Gastroesophageal sphincter (tissue), 4 donors: ENCODE measurements at regions not wholly inside any gene's neighbourhood (a gene's known extent, or its start where the extent isn't known, plus 50 kb on each side); places are given as distances from the start of the nearest gene placed in this dataset.

ENCODE experiments used
- ATAC-seq: fragments of 150-250 bp; one replicate; pipeline ENCODE4 v1.9.1; 2016; ENCODE audit warnings: mild to moderate bottlenecking, moderate library complexity
- H3K27ac ChIP-seq, 4 donors: fragments of 200-600 bp; sonication (generic) in 3 of 4; 1 replicate in 3 of 4; 2 replicates in 1 of 4; pipeline ENCODE4 v1.5.1; 2016 to 2019
- H3K27me3 ChIP-seq: fragments of 200-600 bp; sonication (generic); one replicate; pipeline ENCODE4 v1.5.1; 2019
- H3K36me3 ChIP-seq, 2 donors: fragments of 200-600 bp; sonication (generic); one replicate each; pipeline ENCODE4 v1.5.1; 2019; ENCODE audit warnings: control low read depth in 1 of 2
- H3K4me1 ChIP-seq, 3 donors: fragments of 200-600 bp; sonication (generic); 1 replicate in 2 of 3; 2 replicates in 1 of 3; pipeline ENCODE4 v1.5.1; 2016 to 2019; ENCODE audit warnings: control low read depth in 2 of 3
- H3K4me3 ChIP-seq, 2 donors: fragments of 200-600 bp; sonication (generic); one replicate each; pipeline ENCODE4 v1.5.1; 2019; ENCODE audit warnings: mild to moderate bottlenecking in 1 of 2, moderate library complexity in 1 of 2
- H3K9me3 ChIP-seq, 3 donors: fragments of 200-600 bp; sonication (generic); one replicate each; pipeline ENCODE4 v1.5.1; 2017 to 2019; ENCODE audit warnings: control low read depth in 2 of 3
- EP300 ChIP-seq: sonication (generic); formaldehyde crosslinking; IDR thresholded peaks from one replicate; pipeline ENCODE4 v1.6.1; 2017; ENCODE audit warnings: antibody characterized with exemption, mild to moderate bottlenecking
- POLR2A ChIP-seq, 2 donors: fragments of 450-650 bp; IDR thresholded peaks; one replicate each; pipeline ENCODE4 v1.6.1; 2017; ENCODE audit warnings: antibody characterized with exemption in 2 of 2, mild to moderate bottlenecking in 2 of 2, moderate library complexity in 1 of 2
- POLR2AphosphoS5 ChIP-seq: sonication (generic); formaldehyde crosslinking; IDR thresholded peaks from one replicate; pipeline ENCODE4 v1.6.1; 2017; ENCODE audit warnings: antibody characterized with exemption
- WGBS, 2 donors: methylation state at CpG; one replicate each; pipeline ENCODE4 v1.1.5; 2018; ENCODE audit warnings: low coverage in 1 of 2; 5-methylcytosine and 5-hydroxymethylcytosine counted together
- TF ChIP-seq, protein P1 (sequence below), 4 experiments: fragments of 200-600 bp in 2 of 4; fragments of 450-650 bp in 2 of 4; sonication (generic) in 1 of 4; IDR thresholded peaks; one replicate each; pipeline ENCODE4 v1.5.1; 2017 to 2019; ENCODE audit warnings: antibody characterized with exemption in 4 of 4, mild to moderate bottlenecking in 2 of 4, moderate library complexity in 2 of 4

GRCh38 chr18:67047334-67047733 lies 443.4 kb upstream of the CDH19 start:
- H3K36me3 ChIP-seq, result no peaks in the 10 kb centered on the region
- TF ChIP-seq POLR2AphosphoS5, result no peak
- TF ChIP-seq, protein P1, sequence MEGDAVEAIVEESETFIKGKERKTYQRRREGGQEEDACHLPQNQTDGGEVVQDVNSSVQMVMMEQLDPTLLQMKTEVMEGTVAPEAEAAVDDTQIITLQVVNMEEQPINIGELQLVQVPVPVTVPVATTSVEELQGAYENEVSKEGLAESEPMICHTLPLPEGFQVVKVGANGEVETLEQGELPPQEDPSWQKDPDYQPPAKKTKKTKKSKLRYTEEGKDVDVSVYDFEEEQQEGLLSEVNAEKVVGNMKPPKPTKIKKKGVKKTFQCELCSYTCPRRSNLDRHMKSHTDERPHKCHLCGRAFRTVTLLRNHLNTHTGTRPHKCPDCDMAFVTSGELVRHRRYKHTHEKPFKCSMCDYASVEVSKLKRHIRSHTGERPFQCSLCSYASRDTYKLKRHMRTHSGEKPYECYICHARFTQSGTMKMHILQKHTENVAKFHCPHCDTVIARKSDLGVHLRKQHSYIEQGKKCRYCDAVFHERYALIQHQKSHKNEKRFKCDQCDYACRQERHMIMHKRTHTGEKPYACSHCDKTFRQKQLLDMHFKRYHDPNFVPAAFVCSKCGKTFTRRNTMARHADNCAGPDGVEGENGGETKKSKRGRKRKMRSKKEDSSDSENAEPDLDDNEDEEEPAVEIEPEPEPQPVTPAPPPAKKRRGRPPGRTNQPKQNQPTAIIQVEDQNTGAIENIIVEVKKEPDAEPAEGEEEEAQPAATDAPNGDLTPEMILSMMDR (IDR thresholded peaks at IDR 0.05), result no peak
- no peak for TF ChIP-seq EP300
- TF ChIP-seq POLR2A (IDR thresholded peaks at IDR 0.05), result no peak
- 71 to 76% methylated on average over 1 to 6 of the region's 6 CpGs for WGBS, 2 donors
- H3K9me3 ChIP-seq, result no peaks in the 10 kb centered on the region
- no peak overlapping the region for H3K27ac ChIP-seq
- no peaks in the 10 kb centered on the region for H3K4me1 ChIP-seq
- H3K4me3 ChIP-seq, result no peak overlapping the region
- no peak for ATAC-seq
- H3K27me3 ChIP-seq, result peaks cover 4% of the 10 kb centered on the region

GRCh38 chr18:67043276-67043675 lies 439.4 kb upstream of the CDH19 start:
- TF ChIP-seq EP300 (no peak), POLR2AphosphoS5 (no peak), POLR2A (IDR thresholded peaks at IDR 0.05) (no peak)
- TF ChIP-seq, protein P1 (IDR thresholded peaks at IDR 0.05), result no peak
- 100% methylated on average over 1 of the region's 11 CpGs; no CpG with 5 or more reads in 1 of the 2 donors for WGBS, 2 donors

GRCh38 chr18:67041334-67041733 lies 437.4 kb upstream of the CDH19 start:
- ATAC-seq, result no peak
- TF ChIP-seq POLR2AphosphoS5, result no peak
- TF ChIP-seq, protein P1 (IDR thresholded peaks at IDR 0.05), result no peak
- no peak for TF ChIP-seq EP300
- peaks cover 4% of the 10 kb centered on the region for H3K27me3 ChIP-seq
- 55 to 62% methylated on average over 2 of the region's 2 CpGs for WGBS, 2 donors
- H3K9me3 ChIP-seq, result no peaks in the 10 kb centered on the region
- no peak overlapping the region for H3K4me3 ChIP-seq
- H3K4me1 ChIP-seq, result no peaks in the 10 kb centered on the region
- no peak overlapping the region for H3K27ac ChIP-seq
- no peaks in the 10 kb centered on the region for H3K36me3 ChIP-seq

More at GRCh38 chr18:67043276-67043675, 439.4 kb upstream of the CDH19 start:
- no peak for ATAC-seq
- Histone ChIP-seq H3K9me3 (no peaks in the 10 kb centered on the region), H3K27ac (no peak overlapping the region), H3K36me3 (no peaks in the 10 kb centered on the region), H3K4me1 (no peaks in the 10 kb centered on the region), H3K4me3 (no peak overlapping the region), H3K27me3 (peaks cover 4% of the 10 kb centered on the region)

- WGBS, 2 donors, result 52 to 54% methylated on average over 4 of the region's 4 CpGs
- ATAC-seq, result no peak
- no peaks in the 10 kb centered on the region for H3K9me3 ChIP-seq
- no peak overlapping the region for H3K27ac ChIP-seq
- H3K27me3 ChIP-seq, result no peaks in the 10 kb centered on the region
- H3K4me1 ChIP-seq, result no peaks in the 10 kb centered on the region
- TF ChIP-seq, protein P1 (IDR thresholded peaks at IDR 0.05), result no peak
- TF ChIP-seq EP300, result no peak
- no peak for TF ChIP-seq POLR2AphosphoS5
- H3K4me3 ChIP-seq, result no peak overlapping the region
- H3K36me3 ChIP-seq, result no peaks in the 10 kb centered on the region
These were observed 431.1 kb upstream of the CDH19 start for GRCh38 chr18:67035026-67035425.

DNA sequence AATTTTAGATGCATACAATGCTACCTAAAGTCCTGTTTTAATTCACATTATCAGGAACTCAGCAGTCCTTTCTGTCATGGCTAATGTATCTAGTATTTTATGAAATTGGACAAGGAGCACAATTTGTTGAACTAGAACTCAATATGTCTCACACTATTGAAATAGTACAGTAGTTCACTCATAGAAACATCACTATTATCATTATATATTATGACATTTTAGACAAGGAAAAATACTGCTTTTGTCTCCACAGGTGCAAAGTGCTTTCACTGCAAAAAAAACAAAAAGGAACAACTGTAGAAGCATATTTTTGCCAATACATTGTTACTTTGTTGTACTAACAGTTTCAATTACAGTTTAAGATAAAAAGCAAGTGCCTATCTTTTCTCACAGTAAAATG lies 419.2 kb upstream of the CDH19 start:
- H3K27ac ChIP-seq, result no peak overlapping the region
- no peaks in the 10 kb centered on the region for H3K36me3 ChIP-seq
- H3K27me3 ChIP-seq, result no peaks in the 10 kb centered on the region
- TF ChIP-seq POLR2AphosphoS5, result no peak
- TF ChIP-seq EP300, result no peak
- no peak for TF ChIP-seq POLR2A (IDR thresholded peaks at IDR 0.05)
- TF ChIP-seq, protein P1 (IDR thresholded peaks at IDR 0.05), result no peak
- H3K4me1 ChIP-seq, result no peaks in the 10 kb centered on the region
- ATAC-seq, result no peak
- no peaks in the 10 kb centered on the region for H3K9me3 ChIP-seq
- H3K4me3 ChIP-seq, result no peak overlapping the region
